ENCODE measurements at regions not wholly inside any gene's neighbourhood (a gene's known extent, or its start where the extent isn't known, plus 50 kb on each side); places are given as distances from the start of the nearest gene placed in this dataset.

GRCh38 chr6:11389977-11390376, 147.6 kb upstream of the TMEM170B start:
- H3K9me2 ChIP-seq (ENCODE audit: low read depth, low read length): no peaks in the 10 kb centered on the region
- H3K4me3 ChIP-seq (ENCODE audit: low read depth, low read length, poor library complexity, severe bottlenecking): no peak overlapping the region
- no peaks in the 10 kb centered on the region for H3K27me3 ChIP-seq (ENCODE audit: insufficient read depth, low read length)
- H2AFZ ChIP-seq (ENCODE audit: low read length): no peak overlapping the region
- H3K9ac ChIP-seq (ENCODE audit: low read length): no peak overlapping the region
- no peaks in the 10 kb centered on the region for H3F3A ChIP-seq (ENCODE audit: insufficient read depth, low read length)
- peaks cover 16% of the 10 kb centered on the region for H3K4me1 ChIP-seq (ENCODE audit: insufficient read depth, low read length, severe bottlenecking)
- TF ChIP-seq CTCF (IDR thresholded peaks at IDR 0.05; ENCODE audit: low read length) (no peak), EZH2 (IDR thresholded peaks at IDR 0.05; ENCODE audit: borderline replicate concordance, low read length) (no peak)
- H3K9me3 ChIP-seq (ENCODE audit: low read length): no peaks in the 10 kb centered on the region; the same call in 1 of the 2 replicates
- no peaks in the 10 kb centered on the region for H3K79me2 ChIP-seq (ENCODE audit: insufficient read depth, low read length)
- H4K20me1 ChIP-seq (ENCODE audit: insufficient read depth, low read length): no peaks in the 10 kb centered on the region
- no peak overlapping the region for H3K27ac ChIP-seq (ENCODE audit: low read depth, low read length, poor library complexity, severe bottlenecking)
- no peaks in the 10 kb centered on the region for H3K36me3 ChIP-seq (ENCODE audit: insufficient read depth, low read length)
- no peak overlapping the region for H3K4me2 ChIP-seq (ENCODE audit: low read length)

- no peaks in the 10 kb centered on the region for H3K27me3 ChIP-seq (ENCODE audit: insufficient read depth, low read length)
- peaks cover 16% of the 10 kb centered on the region for H3K4me1 ChIP-seq (ENCODE audit: insufficient read depth, low read length, severe bottlenecking)
- H3K4me3 ChIP-seq (ENCODE audit: low read depth, low read length, poor library complexity, severe bottlenecking): no peak overlapping the region
- no peak overlapping the region for H3K27ac ChIP-seq (ENCODE audit: low read depth, low read length, poor library complexity, severe bottlenecking)
- no peaks in the 10 kb centered on the region for H3K9me2 ChIP-seq (ENCODE audit: low read depth, low read length)
- no peaks in the 10 kb centered on the region for H4K20me1 ChIP-seq (ENCODE audit: insufficient read depth, low read length)
- no peaks in the 10 kb centered on the region for H3K79me2 ChIP-seq (ENCODE audit: insufficient read depth, low read length)
- H3K9ac ChIP-seq (ENCODE audit: low read length): no peak overlapping the region
- H3K36me3 ChIP-seq (ENCODE audit: insufficient read depth, low read length): no peaks in the 10 kb centered on the region
- H3K9me3 ChIP-seq (ENCODE audit: low read length): no peaks in the 10 kb centered on the region; the same call in 1 of the 2 replicates
- no peak overlapping the region for H3K4me2 ChIP-seq (ENCODE audit: low read length)
- no peaks in the 10 kb centered on the region for H3F3A ChIP-seq (ENCODE audit: insufficient read depth, low read length)
- no peak overlapping the region for H2AFZ ChIP-seq (ENCODE audit: low read length)
- TF ChIP-seq EZH2 (IDR thresholded peaks at IDR 0.05; ENCODE audit: borderline replicate concordance, low read length): no peak
- no peak for TF ChIP-seq CTCF (IDR thresholded peaks at IDR 0.05; ENCODE audit: low read length)
Measured at GRCh38 chr6:11388983-11389944, 148.3 kb upstream of the TMEM170B start.

GRCh38 chr6:11387707-11388430, 149.7 kb upstream of the TMEM170B start:
- no peak overlapping the region for H3K4me2 ChIP-seq (ENCODE audit: low read length)
- H3K27me3 ChIP-seq (ENCODE audit: insufficient read depth, low read length): no peaks in the 10 kb centered on the region
- H2AFZ ChIP-seq (ENCODE audit: low read length): no peak overlapping the region

More at GRCh38 chr6:11387707-11388430, 149.7 kb upstream of the TMEM170B start:
- Histone ChIP-seq H3K36me3 (ENCODE audit: insufficient read depth, low read length) (no peaks in the 10 kb centered on the region), H3K9me3 (ENCODE audit: low read length) (no peaks in the 10 kb centered on the region; the same call in 1 of the 2 replicates), H3K79me2 (ENCODE audit: insufficient read depth, low read length) (no peaks in the 10 kb centered on the region), H3K9ac (ENCODE audit: low read length) (no peak overlapping the region), H3K27ac (ENCODE audit: low read depth, low read length, poor library complexity, severe bottlenecking) (no peak overlapping the region), H3F3A (ENCODE audit: insufficient read depth, low read length) (no peaks in the 10 kb centered on the region), H4K20me1 (ENCODE audit: insufficient read depth, low read length) (no peaks in the 10 kb centered on the region), H3K4me1 (ENCODE audit: insufficient read depth, low read length, severe bottlenecking) (peaks cover 15% of the 10 kb centered on the region), H3K4me3 (ENCODE audit: low read depth, low read length, poor library complexity, severe bottlenecking) (no peak overlapping the region), H3K9me2 (ENCODE audit: low read depth, low read length) (no peaks in the 10 kb centered on the region)
- TF ChIP-seq CTCF (IDR thresholded peaks at IDR 0.05; ENCODE audit: low read length) (no peak), EZH2 (IDR thresholded peaks at IDR 0.05; ENCODE audit: borderline replicate concordance, low read length) (no peak)
